B cell (primary cell): ENCODE measurements at regions not wholly inside any gene's neighbourhood (a gene's known extent, or its start where the extent isn't known, plus 50 kb on each side); places are given as distances from the start of the nearest gene placed in this dataset.

Experiments
- ATAC-seq: fragments of 200-7000 bp; cut with Tn5 transposase; one replicate; pipeline ENCODE4 v1.10.0; 2021; ENCODE audit warnings: low read depth, mild to moderate bottlenecking, moderate number of reproducible peaks, moderate library complexity
- CTCF ChIA-PET: fragments of 350-600 bp; sonication (Branson Sonifier 250); formaldehyde crosslinking; loops from one replicate; lab custom pipeline; 2021; ENCODE audit warnings: antibody characterized with exemption, inconsistent platforms; lab: Charles Lee
- POLR2A ChIA-PET: fragments of 350-600 bp; sonication (Branson Sonifier 250); formaldehyde crosslinking; loops from one replicate; lab custom pipeline; 2021; ENCODE audit warnings: antibody characterized with exemption; lab: Charles Lee
- DNase-seq: peaks from one replicate; pipeline ENCODE4 v3.0.0; 2013
- H2AFZ ChIP-seq: 2 replicates; pipeline ENCODE4 v1.6.1; 2012; ENCODE audit warnings: mild to moderate bottlenecking, low read depth, low read length; ENCODE audit not compliant: insufficient read depth, poor library complexity, severe bottlenecking
- H3K27ac ChIP-seq, 2 donors: 1 replicate in 1 of 2; 2 replicates in 1 of 2; pipeline ENCODE4 v1.5.1; 2012 to 2013; ENCODE audit warnings: low read length in 2 of 2, mild to moderate bottlenecking in 2 of 2, moderate library complexity in 1 of 2
- H3K27me3 ChIP-seq, 4 experiments: fragments of 200-600 bp in 1 of 4; sonication (generic) in 1 of 4; replicated peaks in 1 of 4; 1 replicate in 2 of 4; 2 replicates in 2 of 4; pipeline versions ENCODE4 v1.6.1 to v1.7.0; 2013 to 2016; ENCODE audit warnings: low read length in 3 of 4, mild to moderate bottlenecking in 2 of 4, mixed read lengths in 1 of 4, moderate library complexity in 1 of 4; ENCODE audit not compliant: insufficient read depth in 4 of 4, control insufficient read depth in 3 of 4; ENCODE audit errors: control extremely low read depth in 1 of 4
- H3K36me3 ChIP-seq, 2 experiments: replicated peaks in 1 of 2; 1 replicate in 1 of 2; 2 replicates in 1 of 2; pipeline versions ENCODE4 v1.6.1 to v1.7.1; 2013; ENCODE audit warnings: low read length in 1 of 2; ENCODE audit not compliant: insufficient read depth in 2 of 2, control insufficient read depth in 1 of 2; ENCODE audit errors: control extremely low read depth in 1 of 2, extremely low read depth in 1 of 2
- H3K4me1 ChIP-seq, 2 donors: fragments of 200-600 bp in 1 of 2; sonication (generic) in 1 of 2; 1 replicate in 1 of 2; 2 replicates in 1 of 2; pipeline versions ENCODE4 v1.5.1 to v1.6.1; 2013 to 2017; ENCODE audit warnings: low read length in 2 of 2; ENCODE audit not compliant: control insufficient read depth in 2 of 2, insufficient read depth in 2 of 2
- H3K4me2 ChIP-seq: replicated peaks from 2 replicates; pipeline ENCODE3; 2012; ENCODE audit warnings: mild to moderate bottlenecking, low read depth, low read length; ENCODE audit not compliant: poor library complexity, severe bottlenecking
- H3K4me3 ChIP-seq, 5 experiments: fragments of 200-600 bp in 1 of 5; sonication (generic) in 1 of 5; 1 replicate in 3 of 5; 2 replicates in 2 of 5; pipeline versions ENCODE4 v1.5.1 to v1.7.0; 2011 to 2016; ENCODE audit warnings: low read length in 4 of 5, mild to moderate bottlenecking in 4 of 5, low read depth in 2 of 5, control low read depth in 1 of 5, moderate library complexity in 1 of 5; ENCODE audit not compliant: insufficient read depth in 1 of 5; ENCODE audit errors: control extremely low read depth in 1 of 5, extremely low read depth in 1 of 5
- H3K79me2 ChIP-seq: fragments of 200-600 bp; sonication (generic); one replicate; pipeline ENCODE4 v1.6.0; 2016; ENCODE audit warnings: low read length; ENCODE audit not compliant: control insufficient read depth, insufficient read depth
- H3K9ac ChIP-seq: fragments of 200-600 bp; sonication (generic); 2 replicates; pipeline ENCODE4 v1.6.1; 2017; ENCODE audit warnings: mild to moderate bottlenecking, low read length, moderate library complexity
- H3K9me3 ChIP-seq, 3 donors: one replicate each; pipeline versions ENCODE4 v1.6.1 to v1.7.1; 2013; ENCODE audit warnings: low read length in 2 of 3; ENCODE audit not compliant: control insufficient read depth in 2 of 3, insufficient read depth in 1 of 3; ENCODE audit errors: control extremely low read depth in 1 of 3
- H4K20me1 ChIP-seq: 2 replicates; pipeline ENCODE4 v1.6.0; 2012; ENCODE audit warnings: mild to moderate bottlenecking, low read length; ENCODE audit not compliant: insufficient read depth, control insufficient read depth, poor library complexity, severe bottlenecking
- H3K27ac Mint-ChIP-seq: one replicate; pipeline ENCODE4 v1.8.0; 2021; ENCODE audit warnings: mixed read lengths
- H3K27me3 Mint-ChIP-seq: one replicate; pipeline ENCODE4 v1.8.0; 2021; ENCODE audit warnings: mixed read lengths
- H3K4me1 Mint-ChIP-seq: one replicate; pipeline ENCODE4 v1.8.0; 2021; ENCODE audit warnings: mixed read lengths
- H3K4me3 Mint-ChIP-seq: one replicate; pipeline ENCODE4 v1.8.0; 2021; ENCODE audit warnings: mixed read lengths
- H3K9me3 Mint-ChIP-seq: one replicate; pipeline ENCODE4 v1.8.0; 2022; ENCODE audit warnings: mixed read lengths; ENCODE audit not compliant: insufficient read depth
- EZH2 ChIP-seq: IDR thresholded peaks from 2 replicates; pipeline ENCODE4 v1.6.1; 2012; ENCODE audit warnings: borderline replicate concordance, low read depth, mild to moderate bottlenecking, moderate library complexity, low read length; ENCODE audit not compliant: insufficient read depth, poor library complexity, severe bottlenecking
- WGBS: methylation state at CpG from one replicate; pipeline ENCODE4 v1.1.5; 2013; ENCODE audit warnings: missing lambda C conversion rate; ENCODE audit not compliant: insufficient coverage; 5-methylcytosine and 5-hydroxymethylcytosine counted together
- intact Hi-C: fragments of 100-400 bp; cut with micrococcal nuclease; formaldehyde crosslinking; loops from one replicate; pipeline ENCODE4 v1.10.0; 2022
- TF ChIP-seq, protein P1 (sequence below): fragments of 200-600 bp; IDR thresholded peaks from one replicate; pipeline ENCODE4 v1.8.0; 2022; ENCODE audit warnings: antibody characterized with exemption, mild to moderate bottlenecking

DNA sequence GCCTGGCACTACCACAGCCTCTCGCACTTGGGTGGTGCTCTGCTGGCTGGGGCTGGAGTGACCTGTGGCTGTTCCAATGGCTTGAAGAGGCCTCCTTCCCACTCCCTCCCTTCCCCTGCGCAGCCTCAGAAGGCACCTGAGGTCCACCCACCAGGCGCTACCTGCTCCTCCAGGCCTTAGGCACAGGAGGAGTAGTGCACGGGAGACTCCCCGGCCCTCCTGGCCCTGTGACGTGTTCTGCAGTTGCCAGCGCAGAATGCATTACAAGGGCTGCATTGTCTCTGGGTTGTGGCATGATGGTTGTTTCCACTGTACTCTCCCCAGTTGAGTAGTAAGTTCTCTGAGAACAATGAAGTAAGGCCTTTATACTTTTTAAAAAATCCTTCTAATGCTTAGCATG is 128.6 kb downstream of the TEX29 start:
- no peak overlapping the region for H3K4me3 Mint-ChIP-seq
- ChIA-PET POLR2A (no interaction called here), CTCF (no interaction called here)
- Histone ChIP-seq H3K27ac (no peak overlapping the region), H3K9me3 (peaks cover 0 to 18% (median 6%) of the 10 kb centered on the region in 3 donors), H3K27me3 (no peaks in the 10 kb centered on the region), H4K20me1 (no peaks in the 10 kb centered on the region), H3K79me2 (no peaks in the 10 kb centered on the region), H3K4me3 (no peak overlapping the region), H3K9ac (no peak overlapping the region), H3K4me1 (no peaks in the 10 kb centered on the region), H3K4me2 (no peak overlapping the region), H3K36me3 (no peaks in the 10 kb centered on the region), H2AFZ (no peak overlapping the region)
- ATAC-seq (no peak), DNase-seq (no peak)
- H3K27ac Mint-ChIP-seq: no peak overlapping the region
- H3K4me1 Mint-ChIP-seq: no peaks in the 10 kb centered on the region
- H3K9me3 Mint-ChIP-seq: peaks cover 6% of the 10 kb centered on the region
- TF ChIP-seq, protein P1, sequence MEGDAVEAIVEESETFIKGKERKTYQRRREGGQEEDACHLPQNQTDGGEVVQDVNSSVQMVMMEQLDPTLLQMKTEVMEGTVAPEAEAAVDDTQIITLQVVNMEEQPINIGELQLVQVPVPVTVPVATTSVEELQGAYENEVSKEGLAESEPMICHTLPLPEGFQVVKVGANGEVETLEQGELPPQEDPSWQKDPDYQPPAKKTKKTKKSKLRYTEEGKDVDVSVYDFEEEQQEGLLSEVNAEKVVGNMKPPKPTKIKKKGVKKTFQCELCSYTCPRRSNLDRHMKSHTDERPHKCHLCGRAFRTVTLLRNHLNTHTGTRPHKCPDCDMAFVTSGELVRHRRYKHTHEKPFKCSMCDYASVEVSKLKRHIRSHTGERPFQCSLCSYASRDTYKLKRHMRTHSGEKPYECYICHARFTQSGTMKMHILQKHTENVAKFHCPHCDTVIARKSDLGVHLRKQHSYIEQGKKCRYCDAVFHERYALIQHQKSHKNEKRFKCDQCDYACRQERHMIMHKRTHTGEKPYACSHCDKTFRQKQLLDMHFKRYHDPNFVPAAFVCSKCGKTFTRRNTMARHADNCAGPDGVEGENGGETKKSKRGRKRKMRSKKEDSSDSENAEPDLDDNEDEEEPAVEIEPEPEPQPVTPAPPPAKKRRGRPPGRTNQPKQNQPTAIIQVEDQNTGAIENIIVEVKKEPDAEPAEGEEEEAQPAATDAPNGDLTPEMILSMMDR: no peak
- TF ChIP-seq EZH2: no peak
- 100% methylated on average over 5 of the region's 7 CpGs for WGBS
- H3K27me3 Mint-ChIP-seq: peaks cover 18% of the 10 kb centered on the region
- intact Hi-C loops: no loop called here

DNA sequence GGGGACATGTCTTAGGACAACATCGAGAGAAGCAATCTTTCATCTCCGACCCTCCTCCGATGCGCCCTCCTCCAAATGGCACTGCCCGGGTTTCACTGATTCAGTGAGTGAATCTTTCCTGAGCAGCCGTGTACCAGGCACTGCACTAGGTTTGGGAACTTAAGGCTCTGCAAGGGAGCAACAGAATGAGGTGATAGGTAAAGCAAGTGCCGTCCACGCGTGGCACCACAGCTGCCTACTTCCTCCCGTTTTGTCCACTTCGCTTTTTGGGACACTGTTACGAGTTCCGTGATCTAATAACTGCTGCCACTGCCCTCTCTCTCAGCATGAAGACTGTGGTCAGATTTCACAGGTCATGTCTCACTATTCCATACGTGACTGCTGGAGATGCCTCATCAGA is 131.0 kb downstream of the TEX29 start:
- Histone ChIP-seq H3K27me3 (no peaks in the 10 kb centered on the region), H2AFZ (no peak overlapping the region), H3K9ac (no peak overlapping the region), H4K20me1 (no peaks in the 10 kb centered on the region), H3K9me3 (peaks cover 0 to 17% (median 6%) of the 10 kb centered on the region in 3 donors), H3K36me3 (no peaks in the 10 kb centered on the region), H3K4me2 (no peak overlapping the region), H3K4me3 (no peak overlapping the region), H3K4me1 (no peaks in the 10 kb centered on the region), H3K79me2 (no peaks in the 10 kb centered on the region), H3K27ac (no peak overlapping the region)
- ATAC-seq (no peak), DNase-seq (no peak)
- no peak overlapping the region for H3K4me3 Mint-ChIP-seq
- H3K9me3 Mint-ChIP-seq: peaks cover 6% of the 10 kb centered on the region
- ChIA-PET POLR2A (no interaction called here), CTCF (no interaction called here)
- H3K27me3 Mint-ChIP-seq: peaks cover 9% of the 10 kb centered on the region
- WGBS: 95% methylated on average over 13 of the region's 14 CpGs
- H3K27ac Mint-ChIP-seq: no peak overlapping the region
- TF ChIP-seq, protein P1: no peak
- TF ChIP-seq EZH2: no peak
- intact Hi-C loops: no loop called here
- H3K4me1 Mint-ChIP-seq: no peaks in the 10 kb centered on the region
